ENCODE measurements at regions not wholly inside any gene's neighbourhood (a gene's known extent, or its start where the extent isn't known, plus 50 kb on each side); places are given as distances from the start of the nearest gene placed in this dataset.

DNA sequence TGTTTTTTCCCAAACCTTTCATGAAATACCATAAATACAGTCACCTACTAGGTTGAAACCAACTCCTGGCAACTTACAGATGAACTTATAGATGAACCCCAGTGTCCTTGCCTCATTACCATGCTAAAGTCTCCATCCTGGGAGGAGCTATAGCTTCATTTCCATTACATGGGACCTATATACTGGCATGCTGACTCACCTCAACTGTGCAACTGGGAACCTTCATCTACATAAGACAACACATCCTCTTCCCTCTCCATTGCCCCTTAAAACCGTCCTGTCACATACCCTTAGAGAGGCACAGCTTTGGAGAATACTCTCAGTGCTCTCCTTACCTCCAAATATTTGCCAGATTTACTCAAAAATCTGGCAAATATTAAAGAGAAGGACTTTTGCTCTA lies 638.3 kb downstream of the HTR1A start:
- Histone ChIP-seq H3K27me3 (replicated peaks; ENCODE audit: insufficient read depth) (no peaks in the 10 kb centered on the region), H3K27ac (no peak overlapping the region), H3K4me1 (ENCODE audit: control insufficient read depth in 1 of 2, low read depth in 2 of 2) (no peaks in the 10 kb centered on the region), H3K4me3 (no peak overlapping the region), H3K9me3 (no peaks in the 10 kb centered on the region), H3K36me3 (no peaks in the 10 kb centered on the region)
- DNase-seq (ENCODE audit: low spot score) (no peak), ATAC-seq (ENCODE audit: insufficient number of reproducible peaks, low FRiP score, low read depth) (no peak)
- no peak for TF ChIP-seq CTCF (IDR thresholded peaks at IDR 0.05)

- Histone ChIP-seq H3K4me1 (ENCODE audit: control insufficient read depth in 1 of 2, low read depth in 2 of 2) (no peaks in the 10 kb centered on the region), H3K27ac (no peak overlapping the region), H3K4me3 (no peak overlapping the region), H3K36me3 (no peaks in the 10 kb centered on the region), H3K27me3 (replicated peaks; ENCODE audit: insufficient read depth) (no peaks in the 10 kb centered on the region), H3K9me3 (no peaks in the 10 kb centered on the region)
- no peak for TF ChIP-seq CTCF (IDR thresholded peaks at IDR 0.05)
- ATAC-seq (ENCODE audit: insufficient number of reproducible peaks, low FRiP score, low read depth) = no peak
- DNase-seq (ENCODE audit: low spot score) = no peak
Measured at GRCh38 chr5:63314551-63314950, 647.7 kb downstream of the HTR1A start.

- Histone ChIP-seq H3K27me3 (replicated peaks; ENCODE audit: insufficient read depth) (no peaks in the 10 kb centered on the region), H3K27ac (no peak overlapping the region), H3K36me3 (no peaks in the 10 kb centered on the region), H3K4me3 (no peak overlapping the region), H3K9me3 (no peaks in the 10 kb centered on the region), H3K4me1 (ENCODE audit: control insufficient read depth in 1 of 2, low read depth in 2 of 2) (no peaks in the 10 kb centered on the region)
- ATAC-seq (ENCODE audit: insufficient number of reproducible peaks, low FRiP score, low read depth) (no peak), DNase-seq (ENCODE audit: low spot score) (no peak)
- TF ChIP-seq CTCF (IDR thresholded peaks at IDR 0.05) = no peak
Measured at GRCh38 chr5:63310644-63311043, 651.6 kb downstream of the HTR1A start.

GRCh38 chr5:63306909-63307308 lies 655.3 kb downstream of the HTR1A start:
- Histone ChIP-seq H3K27me3 (replicated peaks; ENCODE audit: insufficient read depth) (no peaks in the 10 kb centered on the region), H3K9me3 (no peaks in the 10 kb centered on the region), H3K36me3 (no peaks in the 10 kb centered on the region), H3K4me3 (no peak overlapping the region), H3K27ac (no peak overlapping the region), H3K4me1 (ENCODE audit: control insufficient read depth in 1 of 2, low read depth in 2 of 2) (no peaks in the 10 kb centered on the region)
- no peak for ATAC-seq (ENCODE audit: insufficient number of reproducible peaks, low FRiP score, low read depth)
- no peak for DNase-seq (ENCODE audit: low spot score)
- no peak for TF ChIP-seq CTCF (IDR thresholded peaks at IDR 0.05)

- TF ChIP-seq CTCF (IDR thresholded peaks at IDR 0.05) = no peak
- no peak for ATAC-seq (ENCODE audit: insufficient number of reproducible peaks, low FRiP score, low read depth)
- H3K4me3 ChIP-seq = no peak overlapping the region
- DNase-seq (ENCODE audit: low spot score) = no peak
- no peaks in the 10 kb centered on the region for H3K36me3 ChIP-seq
- H3K27me3 ChIP-seq (replicated peaks; ENCODE audit: insufficient read depth) = no peaks in the 10 kb centered on the region
- H3K9me3 ChIP-seq = no peaks in the 10 kb centered on the region
- H3K27ac ChIP-seq = no peak overlapping the region
- no peaks in the 10 kb centered on the region for H3K4me1 ChIP-seq (ENCODE audit: control insufficient read depth in 1 of 2, low read depth in 2 of 2)
Measured at GRCh38 chr5:63293317-63293716, 668.9 kb downstream of the HTR1A start.
